ENCODE measurements at regions not wholly inside any gene's neighbourhood (a gene's known extent, or its start where the extent isn't known, plus 50 kb on each side); places are given as distances from the start of the nearest gene placed in this dataset.

- TF ChIP-seq CTCF (IDR thresholded peaks at IDR 0.05) = no peak
- TF ChIP-seq POLR2A (IDR thresholded peaks at IDR 0.05) = no peak
These were observed 777.5 kb upstream of the EPHA7 start for GRCh38 chr6:94196891-94197290.

All from heart left ventricle (tissue), 13 donors.